ENCODE measurements at regions not wholly inside any gene's neighbourhood (a gene's known extent, or its start where the extent isn't known, plus 50 kb on each side); places are given as distances from the start of the nearest gene placed in this dataset.

DNA sequence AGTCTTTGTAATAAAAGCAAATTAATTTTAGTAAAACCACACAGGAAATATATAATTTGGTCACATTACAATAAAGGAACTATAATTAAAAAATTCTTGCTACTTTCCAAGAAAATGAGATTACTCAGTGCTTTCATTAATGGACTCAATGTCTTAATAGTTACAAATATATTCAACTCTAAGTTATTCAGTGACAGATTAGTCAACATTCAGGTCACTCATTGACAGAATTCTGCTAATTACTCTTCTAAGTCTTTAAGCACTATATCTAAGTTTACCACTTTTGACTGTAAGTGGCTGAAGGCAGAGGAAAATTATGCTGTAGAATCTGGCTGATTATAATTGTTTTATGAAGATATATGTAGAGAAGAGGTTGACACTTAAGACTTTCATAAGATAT, 1365.0 kb downstream of the EFNB2 start:
- no peaks in the 10 kb centered on the region for H3K27me3 ChIP-seq (ENCODE audit: control insufficient read depth, insufficient read depth, low read length)
- no peak for DNase-seq (ENCODE audit: low read depth in 2 of 2)
- no peaks in the 10 kb centered on the region for H4K20me1 ChIP-seq (ENCODE audit: control insufficient read depth, extremely low read depth, insufficient read depth, low read length)
- H3K9me3 ChIP-seq (ENCODE audit: control insufficient read depth, insufficient read depth, low read depth, low read length), result no peaks in the 10 kb centered on the region
- no peaks in the 10 kb centered on the region for H3K36me3 ChIP-seq (ENCODE audit: control insufficient read depth, insufficient read depth, low read length)
- H3K4me1 ChIP-seq (ENCODE audit: control insufficient read depth, extremely low read depth, insufficient read depth, low read length), result no peaks in the 10 kb centered on the region
- H3K4me3 ChIP-seq (replicated peaks in 1 of 4; ENCODE audit: control extremely low read depth in 1 of 4, insufficient read depth in 1 of 4, low read depth in 3 of 4, low read length in 4 of 4), result no peak overlapping the region
- no peaks in the 10 kb centered on the region for H3K79me2 ChIP-seq (ENCODE audit: control insufficient read depth, insufficient read depth, low read length)
- no peak overlapping the region for H3K9ac ChIP-seq (ENCODE audit: insufficient read depth, low read length)
- no peak overlapping the region for H2AFZ ChIP-seq (ENCODE audit: low read length)
- H3K27ac ChIP-seq (ENCODE audit: insufficient read depth, low read length), result no peak overlapping the region
- H3K4me2 ChIP-seq (ENCODE audit: extremely low read depth, insufficient read depth, low read length), result no peak overlapping the region
- no peak for TF ChIP-seq EZH2 (IDR thresholded peaks at IDR 0.05; ENCODE audit: low read length, missing control alignments)
- TF ChIP-seq, protein P1, sequence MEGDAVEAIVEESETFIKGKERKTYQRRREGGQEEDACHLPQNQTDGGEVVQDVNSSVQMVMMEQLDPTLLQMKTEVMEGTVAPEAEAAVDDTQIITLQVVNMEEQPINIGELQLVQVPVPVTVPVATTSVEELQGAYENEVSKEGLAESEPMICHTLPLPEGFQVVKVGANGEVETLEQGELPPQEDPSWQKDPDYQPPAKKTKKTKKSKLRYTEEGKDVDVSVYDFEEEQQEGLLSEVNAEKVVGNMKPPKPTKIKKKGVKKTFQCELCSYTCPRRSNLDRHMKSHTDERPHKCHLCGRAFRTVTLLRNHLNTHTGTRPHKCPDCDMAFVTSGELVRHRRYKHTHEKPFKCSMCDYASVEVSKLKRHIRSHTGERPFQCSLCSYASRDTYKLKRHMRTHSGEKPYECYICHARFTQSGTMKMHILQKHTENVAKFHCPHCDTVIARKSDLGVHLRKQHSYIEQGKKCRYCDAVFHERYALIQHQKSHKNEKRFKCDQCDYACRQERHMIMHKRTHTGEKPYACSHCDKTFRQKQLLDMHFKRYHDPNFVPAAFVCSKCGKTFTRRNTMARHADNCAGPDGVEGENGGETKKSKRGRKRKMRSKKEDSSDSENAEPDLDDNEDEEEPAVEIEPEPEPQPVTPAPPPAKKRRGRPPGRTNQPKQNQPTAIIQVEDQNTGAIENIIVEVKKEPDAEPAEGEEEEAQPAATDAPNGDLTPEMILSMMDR (conservative IDR thresholded peaks at IDR 0.05 in 1 of 2, IDR thresholded peaks at IDR 0.05 in 1 of 2; ENCODE audit: low read depth in 1 of 2, low read length in 2 of 2), result no peak

DNA sequence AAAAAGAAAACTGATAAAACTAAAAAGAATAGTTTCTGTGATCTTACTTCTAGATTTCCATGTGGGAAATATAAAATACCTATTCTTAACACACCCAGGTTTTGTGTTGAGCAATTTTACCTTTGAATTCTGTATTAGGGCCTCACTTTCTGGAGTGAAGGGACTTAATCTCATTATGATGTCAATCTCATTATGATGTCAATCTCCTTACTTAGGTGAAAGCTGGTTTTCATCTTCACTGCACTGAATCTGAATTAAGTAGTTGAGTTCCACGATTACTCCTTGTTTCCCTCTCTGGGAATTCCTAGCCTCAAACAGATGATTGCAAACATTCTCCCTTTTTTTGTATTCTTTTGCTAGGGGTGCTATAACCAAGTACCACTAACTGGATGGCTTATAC, 1367.2 kb downstream of the EFNB2 start:
- H3K27ac ChIP-seq (ENCODE audit: insufficient read depth, low read length), result no peak overlapping the region
- H3K4me1 ChIP-seq (ENCODE audit: control insufficient read depth, extremely low read depth, insufficient read depth, low read length), result no peaks in the 10 kb centered on the region

DNA sequence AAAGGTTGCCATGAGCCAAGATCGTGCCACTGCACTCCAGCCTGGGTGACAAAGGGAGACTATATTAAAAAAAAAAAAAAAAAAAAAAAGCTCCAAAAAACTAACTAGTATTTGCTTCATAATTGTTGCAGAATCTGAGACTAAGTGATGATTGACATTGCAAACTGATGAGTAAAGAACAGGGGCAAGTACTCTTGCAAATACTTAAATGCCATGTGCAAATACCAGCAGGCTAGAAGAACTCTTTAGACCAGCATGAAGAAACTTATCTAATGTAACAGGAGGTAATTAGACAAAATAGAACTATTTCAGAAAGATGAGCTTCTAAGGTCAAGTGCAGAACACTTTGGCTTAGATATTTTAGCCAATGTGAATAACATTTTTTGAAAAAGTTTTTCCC, 1368.1 kb downstream of the EFNB2 start:
- TF ChIP-seq, protein P1 (conservative IDR thresholded peaks at IDR 0.05 in 1 of 2, IDR thresholded peaks at IDR 0.05 in 1 of 2; ENCODE audit: low read depth in 1 of 2, low read length in 2 of 2), result no peak
- TF ChIP-seq EZH2 (IDR thresholded peaks at IDR 0.05; ENCODE audit: low read length, missing control alignments), result no peak

More for the DNA sequence above, 1367.2 kb downstream of the EFNB2 start:
- Histone ChIP-seq H3K79me2 (ENCODE audit: control insufficient read depth, insufficient read depth, low read length) (no peaks in the 10 kb centered on the region), H3K9ac (ENCODE audit: insufficient read depth, low read length) (no peak overlapping the region), H3K27me3 (ENCODE audit: control insufficient read depth, insufficient read depth, low read length) (no peaks in the 10 kb centered on the region), H3K4me2 (ENCODE audit: extremely low read depth, insufficient read depth, low read length) (no peak overlapping the region), H3K9me3 (ENCODE audit: control insufficient read depth, insufficient read depth, low read depth, low read length) (no peaks in the 10 kb centered on the region), H3K4me3 (replicated peaks in 1 of 4; ENCODE audit: control extremely low read depth in 1 of 4, insufficient read depth in 1 of 4, low read depth in 3 of 4, low read length in 4 of 4) (no peak overlapping the region), H2AFZ (ENCODE audit: low read length) (no peak overlapping the region), H3K36me3 (ENCODE audit: control insufficient read depth, insufficient read depth, low read length) (no peaks in the 10 kb centered on the region), H4K20me1 (ENCODE audit: control insufficient read depth, extremely low read depth, insufficient read depth, low read length) (no peaks in the 10 kb centered on the region)
- DNase-seq (ENCODE audit: low read depth in 2 of 2), result no peak
- TF ChIP-seq, protein P1 (conservative IDR thresholded peaks at IDR 0.05 in 1 of 2, IDR thresholded peaks at IDR 0.05 in 1 of 2; ENCODE audit: low read depth in 1 of 2, low read length in 2 of 2), result no peak
- no peak for TF ChIP-seq EZH2 (IDR thresholded peaks at IDR 0.05; ENCODE audit: low read length, missing control alignments)

More for the DNA sequence above, 1368.1 kb downstream of the EFNB2 start:
- no peaks in the 10 kb centered on the region for H3K27me3 ChIP-seq (ENCODE audit: control insufficient read depth, insufficient read depth, low read length)
- no peak overlapping the region for H3K9ac ChIP-seq (ENCODE audit: insufficient read depth, low read length)
- no peaks in the 10 kb centered on the region for H3K9me3 ChIP-seq (ENCODE audit: control insufficient read depth, insufficient read depth, low read depth, low read length)
- H3K27ac ChIP-seq (ENCODE audit: insufficient read depth, low read length), result no peak overlapping the region
- no peaks in the 10 kb centered on the region for H3K79me2 ChIP-seq (ENCODE audit: control insufficient read depth, insufficient read depth, low read length)
- no peak overlapping the region for H3K4me2 ChIP-seq (ENCODE audit: extremely low read depth, insufficient read depth, low read length)
- no peaks in the 10 kb centered on the region for H3K36me3 ChIP-seq (ENCODE audit: control insufficient read depth, insufficient read depth, low read length)
- H2AFZ ChIP-seq (ENCODE audit: low read length), result no peak overlapping the region
- H3K4me3 ChIP-seq (replicated peaks in 1 of 4; ENCODE audit: control extremely low read depth in 1 of 4, insufficient read depth in 1 of 4, low read depth in 3 of 4, low read length in 4 of 4), result no peak overlapping the region
- H4K20me1 ChIP-seq (ENCODE audit: control insufficient read depth, extremely low read depth, insufficient read depth, low read length), result no peaks in the 10 kb centered on the region
- no peak for DNase-seq (ENCODE audit: low read depth in 2 of 2)
- H3K4me1 ChIP-seq (ENCODE audit: control insufficient read depth, extremely low read depth, insufficient read depth, low read length), result no peaks in the 10 kb centered on the region
